Vagina (tissue), 2 donors: ENCODE measurements at regions not wholly inside any gene's neighbourhood (a gene's known extent, or its start where the extent isn't known, plus 50 kb on each side); places are given as distances from the start of the nearest gene placed in this dataset.

Experiments used
- CTCF ChIP-seq, 3 experiments: fragments of 450-650 bp in 2 of 3; fragments of 200-600 bp in 1 of 3; sonication (generic) in 1 of 3; IDR thresholded peaks; one replicate each; pipeline ENCODE4 v1.5.1; 2017 to 2019; ENCODE audit warnings: antibody characterized with exemption in 3 of 3, mild to moderate bottlenecking in 2 of 3, moderate library complexity in 2 of 3
- POLR2A ChIP-seq, 2 donors: fragments of 450-650 bp; IDR thresholded peaks; one replicate each; pipeline ENCODE4 v1.6.1; 2017; ENCODE audit warnings: antibody characterized with exemption in 2 of 2, mild to moderate bottlenecking in 2 of 2, moderate library complexity in 2 of 2

- TF ChIP-seq CTCF (IDR thresholded peaks at IDR 0.05) (no peak), POLR2A (IDR thresholded peaks at IDR 0.05) (no peak)
These were observed 226.2 kb upstream of the IRF2BP2 start for GRCh38 chr1:234836045-234836681.
